K562 (cell line): ENCODE measurements at regions not wholly inside any gene's neighbourhood (a gene's known extent, or its start where the extent isn't known, plus 50 kb on each side); places are given as distances from the start of the nearest gene placed in this dataset.

Source experiments
- ARID1B ChIP-seq: fragments of 450-650 bp; IDR thresholded peaks from 2 replicates; pipeline ENCODE4 v1.6.1; 2016; ENCODE audit warnings: antibody characterized with exemption, mild to moderate bottlenecking, inconsistent platforms
- CUX1 ChIP-seq: fragments of 200-800 bp; sonication (Bioruptor generic); IDR thresholded peaks from 2 replicates; pipeline ENCODE4 v1.6.1; 2016; ENCODE audit warnings: missing genetic modification characterization, missing compliant biosample characterization
- KAT8 ChIP-seq: fragments of 450-650 bp; IDR thresholded peaks from 2 replicates; pipeline ENCODE4 v1.6.1; 2016; ENCODE audit warnings: low read depth, mild to moderate bottlenecking
- MIER1 ChIP-seq: fragments of 450-650 bp; IDR thresholded peaks from 2 replicates; pipeline ENCODE4 v1.6.1; 2016; ENCODE audit warnings: antibody characterized with exemption, mild to moderate bottlenecking, low read depth
- NFIX ChIP-seq: fragments of 250-450 bp; sonication (Bioruptor Pico); IDR thresholded peaks from 2 replicates; pipeline ENCODE4 v1.4.0; 2020; ENCODE audit warnings: low read depth, mild to moderate bottlenecking, moderate library complexity
- POLR3A ChIP-seq: IDR thresholded peaks from 2 replicates; pipeline ENCODE4 v1.6.1; 2011; ENCODE audit warnings: borderline replicate concordance, mild to moderate bottlenecking, moderate library complexity; ENCODE audit not compliant: insufficient read length, insufficient read depth; ENCODE audit errors: extremely low read depth
- SMARCA5 ChIP-seq: fragments of 450-650 bp; IDR thresholded peaks from 2 replicates; pipeline ENCODE4 v1.6.1; 2016
- ZNF311 ChIP-seq: fragments of 250-450 bp; sonication (Bioruptor Pico); IDR thresholded peaks from 2 replicates; pipeline ENCODE4 v1.4.0; 2020; ENCODE audit warnings: mild to moderate bottlenecking, moderate library complexity
- TF ChIP-seq, protein P1 (sequence below), 2 experiments: fragments of 450-650 bp in 1 of 2; sonication (generic) in 1 of 2; formaldehyde crosslinking in 1 of 2; IDR thresholded peaks; 2 replicates each; pipeline versions ENCODE4 v1.7.1 to v1.9.0; 2016 to 2022; ENCODE audit warnings: inconsistent platforms in 1 of 2, mild to moderate bottlenecking in 1 of 2, missing genetic modification reagents in 1 of 2
- TF ChIP-seq, protein P2 (sequence below): fragments of 450-650 bp; IDR thresholded peaks from 2 replicates; pipeline ENCODE4 v1.6.1; 2017; ENCODE audit warnings: mild to moderate bottlenecking, moderate library complexity
- TF ChIP-seq, protein P3 (sequence below): sonication (generic); formaldehyde crosslinking; IDR thresholded peaks from 2 replicates; pipeline ENCODE4 v1.9.0; 2022; ENCODE audit warnings: mild to moderate bottlenecking, missing genetic modification reagents

- TF ChIP-seq, protein P1, sequence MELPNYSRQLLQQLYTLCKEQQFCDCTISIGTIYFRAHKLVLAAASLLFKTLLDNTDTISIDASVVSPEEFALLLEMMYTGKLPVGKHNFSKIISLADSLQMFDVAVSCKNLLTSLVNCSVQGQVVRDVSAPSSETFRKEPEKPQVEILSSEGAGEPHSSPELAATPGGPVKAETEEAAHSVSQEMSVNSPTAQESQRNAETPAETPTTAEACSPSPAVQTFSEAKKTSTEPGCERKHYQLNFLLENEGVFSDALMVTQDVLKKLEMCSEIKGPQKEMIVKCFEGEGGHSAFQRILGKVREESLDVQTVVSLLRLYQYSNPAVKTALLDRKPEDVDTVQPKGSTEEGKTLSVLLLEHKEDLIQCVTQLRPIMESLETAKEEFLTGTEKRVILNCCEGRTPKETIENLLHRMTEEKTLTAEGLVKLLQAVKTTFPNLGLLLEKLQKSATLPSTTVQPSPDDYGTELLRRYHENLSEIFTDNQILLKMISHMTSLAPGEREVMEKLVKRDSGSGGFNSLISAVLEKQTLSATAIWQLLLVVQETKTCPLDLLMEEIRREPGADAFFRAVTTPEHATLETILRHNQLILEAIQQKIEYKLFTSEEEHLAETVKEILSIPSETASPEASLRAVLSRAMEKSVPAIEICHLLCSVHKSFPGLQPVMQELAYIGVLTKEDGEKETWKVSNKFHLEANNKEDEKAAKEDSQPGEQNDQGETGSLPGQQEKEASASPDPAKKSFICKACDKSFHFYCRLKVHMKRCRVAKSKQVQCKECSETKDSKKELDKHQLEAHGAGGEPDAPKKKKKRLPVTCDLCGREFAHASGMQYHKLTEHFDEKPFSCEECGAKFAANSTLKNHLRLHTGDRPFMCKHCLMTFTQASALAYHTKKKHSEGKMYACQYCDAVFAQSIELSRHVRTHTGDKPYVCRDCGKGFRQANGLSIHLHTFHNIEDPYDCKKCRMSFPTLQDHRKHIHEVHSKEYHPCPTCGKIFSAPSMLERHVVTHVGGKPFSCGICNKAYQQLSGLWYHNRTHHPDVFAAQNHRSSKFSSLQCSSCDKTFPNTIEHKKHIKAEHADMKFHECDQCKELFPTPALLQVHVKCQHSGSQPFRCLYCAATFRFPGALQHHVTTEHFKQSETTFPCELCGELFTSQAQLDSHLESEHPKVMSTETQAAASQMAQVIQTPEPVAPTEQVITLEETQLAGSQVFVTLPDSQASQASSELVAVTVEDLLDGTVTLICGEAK (IDR thresholded peaks at IDR 0.05) = no peak
- TF ChIP-seq, protein P1 (CRISPR knock-in tag; IDR thresholded peaks at IDR 0.05) = no peak
- no peak for TF ChIP-seq KAT8
- no peak for TF ChIP-seq ARID1B
- no peak for TF ChIP-seq CUX1 (CRISPR knock-in tag)
- no peak for TF ChIP-seq POLR3A
- TF ChIP-seq SMARCA5 = no peak
- peak; percentile 72; the same call in 1 of the 2 replicates for TF ChIP-seq MIER1
- TF ChIP-seq NFIX (CRISPR knock-in tag) = no peak
- TF ChIP-seq, protein P2, sequence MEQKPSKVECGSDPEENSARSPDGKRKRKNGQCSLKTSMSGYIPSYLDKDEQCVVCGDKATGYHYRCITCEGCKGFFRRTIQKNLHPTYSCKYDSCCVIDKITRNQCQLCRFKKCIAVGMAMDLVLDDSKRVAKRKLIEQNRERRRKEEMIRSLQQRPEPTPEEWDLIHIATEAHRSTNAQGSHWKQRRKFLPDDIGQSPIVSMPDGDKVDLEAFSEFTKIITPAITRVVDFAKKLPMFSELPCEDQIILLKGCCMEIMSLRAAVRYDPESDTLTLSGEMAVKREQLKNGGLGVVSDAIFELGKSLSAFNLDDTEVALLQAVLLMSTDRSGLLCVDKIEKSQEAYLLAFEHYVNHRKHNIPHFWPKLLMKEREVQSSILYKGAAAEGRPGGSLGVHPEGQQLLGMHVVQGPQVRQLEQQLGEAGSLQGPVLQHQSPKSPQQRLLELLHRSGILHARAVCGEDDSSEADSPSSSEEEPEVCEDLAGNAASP = no peak
- TF ChIP-seq ZNF311 (CRISPR knock-in tag) = no peak
- TF ChIP-seq, protein P3, sequence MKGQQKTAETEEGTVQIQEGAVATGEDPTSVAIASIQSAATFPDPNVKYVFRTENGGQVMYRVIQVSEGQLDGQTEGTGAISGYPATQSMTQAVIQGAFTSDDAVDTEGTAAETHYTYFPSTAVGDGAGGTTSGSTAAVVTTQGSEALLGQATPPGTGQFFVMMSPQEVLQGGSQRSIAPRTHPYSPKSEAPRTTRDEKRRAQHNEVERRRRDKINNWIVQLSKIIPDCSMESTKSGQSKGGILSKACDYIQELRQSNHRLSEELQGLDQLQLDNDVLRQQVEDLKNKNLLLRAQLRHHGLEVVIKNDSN (CRISPR knock-in tag) = no peak
These were observed 53.9 kb upstream of the AKT3 start (continued) for GRCh38 chr1:243903895-243904294.
